ENCODE measurements at regions not wholly inside any gene's neighbourhood (a gene's known extent, or its start where the extent isn't known, plus 50 kb on each side); places are given as distances from the start of the nearest gene placed in this dataset.

DNA sequence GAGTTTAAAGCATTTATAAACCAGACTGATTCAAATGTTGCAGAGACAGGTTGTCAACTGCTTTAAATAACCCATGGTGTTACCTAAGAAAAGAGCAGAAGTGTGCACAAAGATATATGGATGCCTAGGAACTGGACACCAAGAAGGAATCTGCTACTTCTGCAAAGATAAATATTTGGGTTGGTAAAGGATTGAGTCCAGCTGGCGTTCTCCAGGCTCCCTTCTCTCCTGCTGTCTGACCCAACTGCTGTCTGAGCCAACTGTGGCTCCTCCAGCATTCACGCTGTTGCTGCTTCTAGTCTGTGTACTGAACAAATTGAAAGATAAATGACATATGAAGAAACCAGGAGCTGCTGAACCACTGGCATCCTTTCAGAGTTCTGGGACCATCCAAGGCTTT, 1167.8 kb upstream of the PRKX start:
- no peak for TF ChIP-seq TCF12 (IDR thresholded peaks at IDR 0.05)
- TF ChIP-seq FOXM1 (IDR thresholded peaks at IDR 0.05; ENCODE audit: low read depth) = no peak
- TF ChIP-seq, protein P1, sequence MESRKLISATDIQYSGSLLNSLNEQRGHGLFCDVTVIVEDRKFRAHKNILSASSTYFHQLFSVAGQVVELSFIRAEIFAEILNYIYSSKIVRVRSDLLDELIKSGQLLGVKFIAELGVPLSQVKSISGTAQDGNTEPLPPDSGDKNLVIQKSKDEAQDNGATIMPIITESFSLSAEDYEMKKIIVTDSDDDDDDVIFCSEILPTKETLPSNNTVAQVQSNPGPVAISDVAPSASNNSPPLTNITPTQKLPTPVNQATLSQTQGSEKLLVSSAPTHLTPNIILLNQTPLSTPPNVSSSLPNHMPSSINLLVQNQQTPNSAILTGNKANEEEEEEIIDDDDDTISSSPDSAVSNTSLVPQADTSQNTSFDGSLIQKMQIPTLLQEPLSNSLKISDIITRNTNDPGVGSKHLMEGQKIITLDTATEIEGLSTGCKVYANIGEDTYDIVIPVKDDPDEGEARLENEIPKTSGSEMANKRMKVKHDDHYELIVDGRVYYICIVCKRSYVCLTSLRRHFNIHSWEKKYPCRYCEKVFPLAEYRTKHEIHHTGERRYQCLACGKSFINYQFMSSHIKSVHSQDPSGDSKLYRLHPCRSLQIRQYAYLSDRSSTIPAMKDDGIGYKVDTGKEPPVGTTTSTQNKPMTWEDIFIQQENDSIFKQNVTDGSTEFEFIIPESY (IDR thresholded peaks at IDR 0.05; ENCODE audit: borderline replicate concordance, low read depth) = no peak
- TF ChIP-seq ELF1 (IDR thresholded peaks at IDR 0.05) = no peak
- TF ChIP-seq, protein P2, sequence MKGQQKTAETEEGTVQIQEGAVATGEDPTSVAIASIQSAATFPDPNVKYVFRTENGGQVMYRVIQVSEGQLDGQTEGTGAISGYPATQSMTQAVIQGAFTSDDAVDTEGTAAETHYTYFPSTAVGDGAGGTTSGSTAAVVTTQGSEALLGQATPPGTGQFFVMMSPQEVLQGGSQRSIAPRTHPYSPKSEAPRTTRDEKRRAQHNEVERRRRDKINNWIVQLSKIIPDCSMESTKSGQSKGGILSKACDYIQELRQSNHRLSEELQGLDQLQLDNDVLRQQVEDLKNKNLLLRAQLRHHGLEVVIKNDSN (IDR thresholded peaks at IDR 0.05; ENCODE audit: borderline replicate concordance, low read depth) = no peak
- TF ChIP-seq NRF1 (IDR thresholded peaks at IDR 0.05; ENCODE audit: low read depth, low read length) = no peak
- no peak for TF ChIP-seq FOXJ3 (CRISPR knock-in tag; IDR thresholded peaks at IDR 0.05)
- TF ChIP-seq MXI1 (IDR thresholded peaks at IDR 0.05; ENCODE audit: low read depth, low read length) = no peak
- Histone ChIP-seq H3K36me3 (replicated peaks in 1 of 2; ENCODE audit: control insufficient read depth in 1 of 2, insufficient read depth in 2 of 2, low read length in 1 of 2) (no peaks in the 10 kb centered on the region), H4K20me1 (ENCODE audit: insufficient read depth) (no peaks in the 10 kb centered on the region), H3K27me3 (ENCODE audit: insufficient read depth) (no peaks in the 10 kb centered on the region), H3K9me2 (no peaks in the 10 kb centered on the region), H3K79me2 (ENCODE audit: insufficient read depth) (no peaks in the 10 kb centered on the region), H3K4me3 (ENCODE audit: low read depth in 2 of 2, low read length in 1 of 2) (no peak overlapping the region), H3K27ac (ENCODE audit: low read depth in 2 of 2, low read length in 1 of 2) (no peak overlapping the region), H3F3A (replicated peaks; ENCODE audit: insufficient read depth) (no peaks in the 10 kb centered on the region), H3K9me3 (no peaks in the 10 kb centered on the region), H2AFZ (ENCODE audit: low read depth) (no peak overlapping the region), H3K9ac (no peak overlapping the region), H3K4me1 (ENCODE audit: control insufficient read depth in 1 of 2, insufficient read depth in 2 of 2, low read depth in 1 of 2, low read length in 1 of 2) (no peaks in the 10 kb centered on the region), H3K4me2 (no peak overlapping the region)
- 14% methylated on average over 2 of the region's 2 CpGs for WGBS (ENCODE audit: low lambda C conversion rate)
- POLR2A ChIA-PET = no interaction called here
- DNase-seq = no peak
- CTCF ChIA-PET = no interaction called here

DNA sequence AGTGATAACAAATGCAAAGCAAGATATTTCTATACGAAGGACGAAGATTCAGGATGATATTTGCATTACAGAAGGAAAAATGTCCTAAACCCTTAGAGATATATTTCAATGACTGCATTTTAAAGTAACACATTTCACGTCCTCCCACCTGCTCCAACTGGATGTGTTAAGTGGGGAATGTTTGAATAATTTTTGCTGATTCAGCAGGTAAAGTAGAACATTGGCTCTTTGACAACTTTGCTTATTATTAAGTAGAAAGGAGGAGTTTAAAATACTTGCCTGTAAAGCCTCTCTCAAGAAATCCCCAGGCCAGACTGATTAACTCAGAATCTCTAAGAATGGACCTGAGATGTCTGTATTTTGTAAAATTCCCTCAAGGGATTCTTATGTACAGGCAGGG, 1165.2 kb upstream of the PRKX start:
- Histone ChIP-seq H3F3A (replicated peaks; ENCODE audit: insufficient read depth) (no peaks in the 10 kb centered on the region), H2AFZ (ENCODE audit: low read depth) (no peak overlapping the region), H3K4me2 (no peak overlapping the region), H3K9me2 (no peaks in the 10 kb centered on the region), H3K79me2 (ENCODE audit: insufficient read depth) (no peaks in the 10 kb centered on the region), H3K27me3 (ENCODE audit: insufficient read depth) (no peaks in the 10 kb centered on the region), H3K4me1 (ENCODE audit: control insufficient read depth in 1 of 2, insufficient read depth in 2 of 2, low read depth in 1 of 2, low read length in 1 of 2) (no peaks in the 10 kb centered on the region), H3K4me3 (ENCODE audit: low read depth in 2 of 2, low read length in 1 of 2) (no peak overlapping the region), H3K36me3 (replicated peaks in 1 of 2; ENCODE audit: control insufficient read depth in 1 of 2, insufficient read depth in 2 of 2, low read length in 1 of 2) (no peaks in the 10 kb centered on the region), H4K20me1 (ENCODE audit: insufficient read depth) (no peaks in the 10 kb centered on the region), H3K27ac (ENCODE audit: low read depth in 2 of 2, low read length in 1 of 2) (no peak overlapping the region), H3K9me3 (no peaks in the 10 kb centered on the region), H3K9ac (no peak overlapping the region)
- POLR2A ChIA-PET = no interaction called here
- TF ChIP-seq FOXJ3 (CRISPR knock-in tag; IDR thresholded peaks at IDR 0.05) (no peak), GATA2 (CRISPR knock-in tag; IDR thresholded peaks at IDR 0.05) (no peak), RCOR1 (IDR thresholded peaks at IDR 0.05; ENCODE audit: low read length) (no peak), POLR2AphosphoS5 (IDR thresholded peaks at IDR 0.05; ENCODE audit: low read depth, low read length) (no peak), RFX5 (IDR thresholded peaks at IDR 0.05; ENCODE audit: low read length) (no peak), RXRA (IDR thresholded peaks at IDR 0.05; ENCODE audit: borderline replicate concordance, low read depth) (no peak), NRF1 (IDR thresholded peaks at IDR 0.05; ENCODE audit: low read depth, low read length) (no peak), NFIC (IDR thresholded peaks at IDR 0.05; ENCODE audit: borderline replicate concordance) (no peak), SMC3 (IDR thresholded peaks at IDR 0.05; ENCODE audit: low read depth, low read length) (no peak), EZH2phosphoT487 (IDR thresholded peaks at IDR 0.05; ENCODE audit: borderline replicate concordance, low read depth) (no peak), EP300 (IDR thresholded peaks at IDR 0.05; ENCODE audit: borderline replicate concordance in 1 of 2, low read depth in 1 of 2, low read length in 1 of 2) (no peak), TCF12 (IDR thresholded peaks at IDR 0.05) (no peak)
- TF ChIP-seq, protein P3, sequence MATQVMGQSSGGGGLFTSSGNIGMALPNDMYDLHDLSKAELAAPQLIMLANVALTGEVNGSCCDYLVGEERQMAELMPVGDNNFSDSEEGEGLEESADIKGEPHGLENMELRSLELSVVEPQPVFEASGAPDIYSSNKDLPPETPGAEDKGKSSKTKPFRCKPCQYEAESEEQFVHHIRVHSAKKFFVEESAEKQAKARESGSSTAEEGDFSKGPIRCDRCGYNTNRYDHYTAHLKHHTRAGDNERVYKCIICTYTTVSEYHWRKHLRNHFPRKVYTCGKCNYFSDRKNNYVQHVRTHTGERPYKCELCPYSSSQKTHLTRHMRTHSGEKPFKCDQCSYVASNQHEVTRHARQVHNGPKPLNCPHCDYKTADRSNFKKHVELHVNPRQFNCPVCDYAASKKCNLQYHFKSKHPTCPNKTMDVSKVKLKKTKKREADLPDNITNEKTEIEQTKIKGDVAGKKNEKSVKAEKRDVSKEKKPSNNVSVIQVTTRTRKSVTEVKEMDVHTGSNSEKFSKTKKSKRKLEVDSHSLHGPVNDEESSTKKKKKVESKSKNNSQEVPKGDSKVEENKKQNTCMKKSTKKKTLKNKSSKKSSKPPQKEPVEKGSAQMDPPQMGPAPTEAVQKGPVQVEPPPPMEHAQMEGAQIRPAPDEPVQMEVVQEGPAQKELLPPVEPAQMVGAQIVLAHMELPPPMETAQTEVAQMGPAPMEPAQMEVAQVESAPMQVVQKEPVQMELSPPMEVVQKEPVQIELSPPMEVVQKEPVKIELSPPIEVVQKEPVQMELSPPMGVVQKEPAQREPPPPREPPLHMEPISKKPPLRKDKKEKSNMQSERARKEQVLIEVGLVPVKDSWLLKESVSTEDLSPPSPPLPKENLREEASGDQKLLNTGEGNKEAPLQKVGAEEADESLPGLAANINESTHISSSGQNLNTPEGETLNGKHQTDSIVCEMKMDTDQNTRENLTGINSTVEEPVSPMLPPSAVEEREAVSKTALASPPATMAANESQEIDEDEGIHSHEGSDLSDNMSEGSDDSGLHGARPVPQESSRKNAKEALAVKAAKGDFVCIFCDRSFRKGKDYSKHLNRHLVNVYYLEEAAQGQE (IDR thresholded peaks at IDR 0.05; ENCODE audit: low read depth, low read length) = no peak
- TF ChIP-seq, protein P4, sequence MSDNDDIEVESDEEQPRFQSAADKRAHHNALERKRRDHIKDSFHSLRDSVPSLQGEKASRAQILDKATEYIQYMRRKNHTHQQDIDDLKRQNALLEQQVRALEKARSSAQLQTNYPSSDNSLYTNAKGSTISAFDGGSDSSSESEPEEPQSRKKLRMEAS (IDR thresholded peaks at IDR 0.05; ENCODE audit: low read depth) = no peak
- TF ChIP-seq, protein P1 (IDR thresholded peaks at IDR 0.05; ENCODE audit: borderline replicate concordance, low read depth) = no peak
- no peak for DNase-seq
- WGBS (ENCODE audit: low lambda C conversion rate) = 24% methylated on average over 3 of the region's 3 CpGs
- CTCF ChIA-PET = no interaction called here

All from SK-N-SH (cell line).